SU-DHL-6 (cell line): ENCODE measurements at regions not wholly inside any gene's neighbourhood (a gene's known extent, or its start where the extent isn't known, plus 50 kb on each side); places are given as distances from the start of the nearest gene placed in this dataset.

ENCODE experiments used
- H2AFZ ChIP-seq: fragments of 200-600 bp; sonication (generic); 2 replicates; pipeline ENCODE4 v1.6.1; 2014; ENCODE audit warnings: low read depth, mild to moderate bottlenecking, moderate library complexity, mixed read lengths, antibody characterized with exemption, low read length; ENCODE audit not compliant: severe bottlenecking
- H3F3A ChIP-seq: fragments of 200-600 bp; shearing (Covaris generic); 2 replicates; pipeline ENCODE4 v1.6.0; 2016; ENCODE audit warnings: antibody characterized with exemption, mild to moderate bottlenecking; ENCODE audit not compliant: insufficient read depth
- H3K27ac ChIP-seq: fragments of 200-600 bp; sonication (generic); 2 replicates; pipeline ENCODE4 v1.5.1; 2016; ENCODE audit warnings: low read depth, mild to moderate bottlenecking, low read length, moderate library complexity, mixed read lengths
- H3K27me3 ChIP-seq: fragments of 200-600 bp; sonication (generic), shearing (Covaris generic); 2 replicates; pipeline ENCODE4 v1.6.0; 2014; ENCODE audit warnings: mild to moderate bottlenecking, low read length
- H3K36me3 ChIP-seq: fragments of 200-600 bp; sonication (generic); 2 replicates; pipeline ENCODE4 v1.6.1; 2014; ENCODE audit warnings: mild to moderate bottlenecking, low read length, mixed read lengths
- H3K4me2 ChIP-seq: fragments of 300-600, 200-600 bp; shearing (Covaris generic), sonication (generic); 2 replicates; pipeline ENCODE4 v1.6.0; 2014; ENCODE audit warnings: low read length, low read depth, mild to moderate bottlenecking; ENCODE audit not compliant: poor library complexity, severe bottlenecking
- H3K4me3 ChIP-seq: fragments of 200-600 bp; sonication (generic); 2 replicates; pipeline ENCODE4 v1.5.1; 2014; ENCODE audit warnings: antibody characterized with exemption, low read length, mild to moderate bottlenecking, mixed read lengths; ENCODE audit not compliant: insufficient read depth, poor library complexity, severe bottlenecking
- H3K79me2 ChIP-seq: fragments of 200-600 bp; sonication (generic); 2 replicates; pipeline ENCODE4 v1.6.1; 2014; ENCODE audit warnings: mild to moderate bottlenecking, low read length, moderate library complexity; ENCODE audit not compliant: insufficient read depth
- H3K9ac ChIP-seq: fragments of 200-600 bp; sonication (generic); 2 replicates; pipeline ENCODE4 v1.7.0; 2014; ENCODE audit warnings: mild to moderate bottlenecking, low read length
- H3K9me2 ChIP-seq: fragments of 200-600 bp; sonication (generic); replicated peaks from 2 replicates; pipeline ENCODE4 v1.6.1; 2014; ENCODE audit warnings: low read length; ENCODE audit not compliant: insufficient read depth
- H3K9me3 ChIP-seq: fragments of 200-600 bp; sonication (generic); 2 replicates; pipeline ENCODE4 v1.6.1; 2014; ENCODE audit warnings: low read length, mixed read lengths; ENCODE audit not compliant: insufficient read depth
- H4K20me1 ChIP-seq: fragments of 200-600 bp; sonication (generic); 2 replicates; pipeline ENCODE4 v1.6.1; 2014; ENCODE audit warnings: low read depth, mild to moderate bottlenecking, antibody characterized with exemption, low read length, moderate library complexity, mixed read lengths
- CTCF ChIP-seq: fragments of 200-600 bp; sonication (generic); IDR thresholded peaks from one replicate; pipeline ENCODE4 v1.5.1; 2017; ENCODE audit warnings: antibody characterized with exemption, mild to moderate bottlenecking, low read length, moderate library complexity; ENCODE audit not compliant: insufficient read depth, poor library complexity, severe bottlenecking
- EZH2phosphoT487 ChIP-seq: fragments of 200-600 bp; sonication (generic), shearing (Covaris generic); conservative IDR thresholded peaks from 2 replicates; pipeline ENCODE4 v1.6.1; 2018; ENCODE audit warnings: mild to moderate bottlenecking, antibody characterized with exemption, low read length, moderate library complexity, mixed read lengths

- Histone ChIP-seq H3K9me2 (no peaks in the 10 kb centered on the region), H3K27ac (no peak overlapping the region), H3K4me3 (no peak overlapping the region), H3K9me3 (no peaks in the 10 kb centered on the region), H3K9ac (no peak overlapping the region), H3K4me2 (no peak overlapping the region), H3K79me2 (no peaks in the 10 kb centered on the region), H2AFZ (no peak overlapping the region), H3F3A (no peaks in the 10 kb centered on the region), H3K27me3 (no peaks in the 10 kb centered on the region), H4K20me1 (no peaks in the 10 kb centered on the region), H3K36me3 (no peaks in the 10 kb centered on the region)
- TF ChIP-seq EZH2phosphoT487 (no peak), CTCF (no peak)
These were observed 375.9 kb downstream of the MCTP2 start for GRCh38 chr15:94607176-94607654.

- Histone ChIP-seq H3K4me3 (no peak overlapping the region), H3K79me2 (no peaks in the 10 kb centered on the region), H3K36me3 (no peaks in the 10 kb centered on the region), H3K9me3 (no peaks in the 10 kb centered on the region), H3F3A (no peaks in the 10 kb centered on the region), H4K20me1 (no peaks in the 10 kb centered on the region), H3K4me2 (no peak overlapping the region), H3K9me2 (no peaks in the 10 kb centered on the region), H3K9ac (no peak overlapping the region), H2AFZ (no peak overlapping the region), H3K27me3 (no peaks in the 10 kb centered on the region), H3K27ac (no peak overlapping the region)
- TF ChIP-seq CTCF = no peak
- TF ChIP-seq EZH2phosphoT487 = no peak
These were observed 378.7 kb downstream of the MCTP2 start for GRCh38 chr15:94610069-94610468.

GRCh38 chr15:94610485-94610884 lies 379.1 kb downstream of the MCTP2 start:
- no peaks in the 10 kb centered on the region for H3K9me2 ChIP-seq
- H3K4me3 ChIP-seq = no peak overlapping the region
- H2AFZ ChIP-seq = no peak overlapping the region
- H3K9me3 ChIP-seq = no peaks in the 10 kb centered on the region
- no peak for TF ChIP-seq EZH2phosphoT487
- no peak for TF ChIP-seq CTCF
- H3K4me2 ChIP-seq = no peak overlapping the region
- H3K79me2 ChIP-seq = no peaks in the 10 kb centered on the region
- H3K36me3 ChIP-seq = no peaks in the 10 kb centered on the region
- H3K9ac ChIP-seq = no peak overlapping the region
- no peaks in the 10 kb centered on the region for H3K27me3 ChIP-seq
- no peaks in the 10 kb centered on the region for H3F3A ChIP-seq
- H4K20me1 ChIP-seq = no peaks in the 10 kb centered on the region
- H3K27ac ChIP-seq = no peak overlapping the region

GRCh38 chr15:94611656-94612055 lies 380.3 kb downstream of the MCTP2 start:
- Histone ChIP-seq H3K9me3 (no peaks in the 10 kb centered on the region), H3K9me2 (no peaks in the 10 kb centered on the region), H3K27ac (no peak overlapping the region), H3K27me3 (no peaks in the 10 kb centered on the region), H4K20me1 (no peaks in the 10 kb centered on the region), H3F3A (no peaks in the 10 kb centered on the region), H3K4me2 (no peak overlapping the region), H3K36me3 (no peaks in the 10 kb centered on the region), H3K9ac (no peak overlapping the region), H3K4me3 (no peak overlapping the region), H3K79me2 (no peaks in the 10 kb centered on the region), H2AFZ (no peak overlapping the region)
- no peak for TF ChIP-seq EZH2phosphoT487
- no peak for TF ChIP-seq CTCF
